ENCODE measurements at regions not wholly inside any gene's neighbourhood (a gene's known extent, or its start where the extent isn't known, plus 50 kb on each side); places are given as distances from the start of the nearest gene placed in this dataset.

DNA sequence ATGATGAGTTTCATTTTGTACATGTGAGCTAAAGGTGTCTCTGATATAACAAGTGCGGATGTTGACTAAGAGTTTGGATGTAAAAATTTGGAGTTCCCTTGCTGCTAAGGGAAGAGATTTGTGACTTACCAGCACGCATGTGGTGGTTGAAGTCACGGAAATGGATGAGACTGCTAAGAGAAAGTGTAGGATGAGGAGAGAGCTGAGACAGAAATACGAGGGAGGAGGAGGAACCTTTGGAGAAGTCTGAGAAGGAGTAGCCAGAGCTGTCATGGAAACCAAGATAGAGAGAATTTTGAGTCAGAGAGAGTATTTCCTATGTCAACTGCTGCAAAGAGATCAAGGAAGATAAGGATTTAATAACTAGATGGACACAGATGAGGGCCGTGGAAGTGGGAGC lies 106.5 kb upstream of the COL24A1 start:
- Mint-ChIP-seq H3K27me3 (ENCODE audit: unreplicated experiment) (peaks cover 13% of the 10 kb centered on the region), H3K27ac (ENCODE audit: unreplicated experiment) (no peak overlapping the region), H3K36me3 (ENCODE audit: unreplicated experiment) (no peaks in the 10 kb centered on the region), H3K4me3 (ENCODE audit: unreplicated experiment) (no peak overlapping the region), H3K9me3 (ENCODE audit: unreplicated experiment) (no peaks in the 10 kb centered on the region), H3K4me1 (ENCODE audit: unreplicated experiment) (no peaks in the 10 kb centered on the region)
- DNase-seq (ENCODE audit: extremely low spot score, unreplicated experiment): no peak
- TF ChIP-seq CTCF (IDR thresholded peaks at IDR 0.05): no peak

DNA sequence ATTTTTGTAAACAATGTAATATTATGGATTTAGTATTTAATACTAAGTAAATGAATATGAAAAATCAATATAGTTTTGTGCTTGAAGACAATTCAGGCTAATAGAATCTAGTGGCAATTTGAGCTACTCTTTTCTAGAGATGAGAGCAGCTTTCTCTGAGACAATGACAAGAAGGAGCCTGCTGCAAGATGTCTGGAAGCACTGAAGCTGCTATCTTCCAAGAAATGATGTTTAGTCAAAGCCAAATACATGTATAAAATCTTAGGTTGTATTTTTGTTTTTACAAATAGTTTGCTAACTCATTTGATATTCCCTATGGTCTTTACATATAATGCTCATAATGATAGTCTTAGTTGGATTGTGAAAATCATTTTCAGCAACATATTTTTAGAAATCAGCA lies 103.9 kb upstream of the COL24A1 start:
- no peaks in the 10 kb centered on the region for H3K36me3 Mint-ChIP-seq (ENCODE audit: unreplicated experiment)
- no peak overlapping the region for H3K27ac Mint-ChIP-seq (ENCODE audit: unreplicated experiment)
- no peaks in the 10 kb centered on the region for H3K9me3 Mint-ChIP-seq (ENCODE audit: unreplicated experiment)
- DNase-seq (ENCODE audit: extremely low spot score, unreplicated experiment): no peak
- no peaks in the 10 kb centered on the region for H3K4me1 Mint-ChIP-seq (ENCODE audit: unreplicated experiment)
- peaks cover 18% of the 10 kb centered on the region for H3K27me3 Mint-ChIP-seq (ENCODE audit: unreplicated experiment)
- no peak for TF ChIP-seq CTCF (IDR thresholded peaks at IDR 0.05)
- no peak overlapping the region for H3K4me3 Mint-ChIP-seq (ENCODE audit: unreplicated experiment)

- Mint-ChIP-seq H3K27me3 (ENCODE audit: unreplicated experiment) (peaks cover 18% of the 10 kb centered on the region), H3K4me1 (ENCODE audit: unreplicated experiment) (no peaks in the 10 kb centered on the region), H3K9me3 (ENCODE audit: unreplicated experiment) (no peaks in the 10 kb centered on the region), H3K36me3 (ENCODE audit: unreplicated experiment) (no peaks in the 10 kb centered on the region), H3K27ac (ENCODE audit: unreplicated experiment) (no peak overlapping the region), H3K4me3 (ENCODE audit: unreplicated experiment) (no peak overlapping the region)
- no peak for DNase-seq (ENCODE audit: extremely low spot score, unreplicated experiment)
- no peak for TF ChIP-seq CTCF (IDR thresholded peaks at IDR 0.05)
Measured at GRCh38 chr1:86259390-86259789, 102.8 kb upstream of the COL24A1 start.

GRCh38 chr1:86258101-86258500 lies 101.5 kb upstream of the COL24A1 start:
- Mint-ChIP-seq H3K27ac (ENCODE audit: unreplicated experiment) (no peak overlapping the region), H3K9me3 (ENCODE audit: unreplicated experiment) (no peaks in the 10 kb centered on the region), H3K27me3 (ENCODE audit: unreplicated experiment) (peaks cover 20% of the 10 kb centered on the region), H3K36me3 (ENCODE audit: unreplicated experiment) (no peaks in the 10 kb centered on the region), H3K4me1 (ENCODE audit: unreplicated experiment) (no peaks in the 10 kb centered on the region), H3K4me3 (ENCODE audit: unreplicated experiment) (no peak overlapping the region)
- no peak for TF ChIP-seq CTCF (IDR thresholded peaks at IDR 0.05)
- no peak for DNase-seq (ENCODE audit: extremely low spot score, unreplicated experiment)

DNA sequence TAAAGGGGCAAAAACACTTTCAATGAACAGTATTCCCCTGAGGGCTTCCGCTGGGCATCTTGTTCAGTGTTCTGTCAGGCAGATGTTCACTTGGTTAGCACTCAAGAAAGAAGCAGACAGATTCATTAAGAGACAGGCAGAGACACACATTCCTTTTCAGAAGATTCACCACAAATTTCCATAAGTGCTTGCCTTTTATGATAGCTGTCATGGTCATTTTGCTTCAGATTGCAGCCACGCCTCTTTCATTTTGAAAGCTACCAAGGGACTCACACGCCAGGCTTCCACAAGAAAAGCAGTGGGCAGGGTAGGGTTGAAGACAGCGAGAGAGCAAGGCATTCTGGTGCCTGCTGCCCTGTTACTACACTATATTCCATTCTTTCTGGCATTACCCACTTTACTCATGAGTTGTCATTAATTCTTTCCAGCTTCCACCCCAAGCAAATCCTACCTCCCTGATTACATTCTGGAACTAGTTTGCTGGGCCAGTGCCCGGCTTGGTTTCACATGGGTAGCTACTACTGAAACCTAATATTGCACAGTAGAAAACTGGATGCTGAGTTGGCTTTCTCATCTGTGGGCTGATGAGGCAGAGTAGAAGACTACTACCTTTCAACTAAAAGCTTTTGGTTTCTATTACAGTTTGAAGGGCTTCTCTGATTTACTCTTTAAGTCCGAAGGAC lies 91.2 kb upstream of the COL24A1 start:
- TF ChIP-seq CTCF (IDR thresholded peaks at IDR 0.05): no peak
- no peak for DNase-seq (ENCODE audit: extremely low spot score, unreplicated experiment)
- Mint-ChIP-seq H3K36me3 (ENCODE audit: unreplicated experiment) (no peaks in the 10 kb centered on the region), H3K4me3 (ENCODE audit: unreplicated experiment) (no peak overlapping the region), H3K9me3 (ENCODE audit: unreplicated experiment) (no peaks in the 10 kb centered on the region), H3K27me3 (ENCODE audit: unreplicated experiment) (peaks cover 13% of the 10 kb centered on the region), H3K27ac (ENCODE audit: unreplicated experiment) (no peak overlapping the region), H3K4me1 (ENCODE audit: unreplicated experiment) (no peaks in the 10 kb centered on the region)

Data from osteocyte (in vitro differentiated cells).